RKO (cell line): ENCODE measurements at regions not wholly inside any gene's neighbourhood (a gene's known extent, or its start where the extent isn't known, plus 50 kb on each side); places are given as distances from the start of the nearest gene placed in this dataset.

ENCODE experiments used
- DNase-seq: peaks from one replicate; pipeline ENCODE4 v3.0.0-alpha.2; 2016; ENCODE audit warnings: low spot score

GRCh38 chr5:53219174-53219573, 109.6 kb upstream of the MOCS2 start:
- no peak for DNase-seq

GRCh38 chr5:53219610-53220009, 110.1 kb upstream of the MOCS2 start:
- no peak for DNase-seq

GRCh38 chr5:53233645-53234405, 124.3 kb upstream of the MOCS2 start:
- DNase-seq: no peak

- no peak for DNase-seq
These were observed 127.1 kb upstream of the MOCS2 start for GRCh38 chr5:53236683-53237082.

- DNase-seq: no peak
These were observed 128.3 kb upstream of the MOCS2 start for GRCh38 chr5:53237876-53238275.

GRCh38 chr5:53239301-53239990, 129.9 kb upstream of the MOCS2 start:
- DNase-seq: no peak

GRCh38 chr5:53240661-53241060, 131.1 kb upstream of the MOCS2 start:
- DNase-seq: no peak

- no peak for DNase-seq
These were observed 132.0 kb upstream of the MOCS2 start for GRCh38 chr5:53241572-53241971.

- no peak for DNase-seq
These were observed 133.8 kb upstream of the MOCS2 start for GRCh38 chr5:53243403-53243802.

- DNase-seq: no peak
These were observed 136.7 kb upstream of the MOCS2 start for GRCh38 chr5:53246042-53246836.

- no peak for DNase-seq
These were observed 140.1 kb upstream of the MOCS2 start for GRCh38 chr5:53249529-53250200.

GRCh38 chr5:53250201-53250550, 140.6 kb upstream of the MOCS2 start:
- no peak for DNase-seq

GRCh38 chr5:53253421-53253871, 143.9 kb upstream of the MOCS2 start:
- no peak for DNase-seq

GRCh38 chr5:53256746-53257145, 147.2 kb upstream of the MOCS2 start:
- DNase-seq: no peak

- DNase-seq: no peak
These were observed 148.3 kb upstream of the MOCS2 start for GRCh38 chr5:53257806-53258373.

GRCh38 chr5:53259176-53259575, 149.6 kb upstream of the MOCS2 start:
- no peak for DNase-seq

- no peak for DNase-seq
These were observed 150.9 kb upstream of the MOCS2 start for GRCh38 chr5:53260446-53260845.

- no peak for DNase-seq
These were observed 151.7 kb upstream of the MOCS2 start for GRCh38 chr5:53261245-53261644.

- DNase-seq: no peak
These were observed 152.9 kb upstream of the MOCS2 start for GRCh38 chr5:53262348-53262970.

- no peak for DNase-seq
These were observed 153.6 kb upstream of the MOCS2 start for GRCh38 chr5:53263151-53263550.

GRCh38 chr5:53265043-53265442, 155.5 kb upstream of the MOCS2 start:
- DNase-seq: no peak
